Stimulated activated memory B cell treated with anti-CD40 and anti-IgM and Interleukin-4, amounts not matched to agents 10 μg/mL and 1 μg/mL and 100 μg/mL, for 72 hours (primary cell): ENCODE measurements at regions not wholly inside any gene's neighbourhood (a gene's known extent, or its start where the extent isn't known, plus 50 kb on each side); places are given as distances from the start of the nearest gene placed in this dataset.
"Not testable (repeated sequence)": the region's sequence is repeated elsewhere in the genome, so short reads cannot be mapped to it uniquely, and the experiment has no call there.

ENCODE experiments used
- ATAC-seq: fragments of 150-1000 bp; cut with Tn5 transposase; 2 replicates; pipeline ENCODE4 v1.10.0; 2021
- H3K27ac Mint-ChIP-seq: one replicate; pipeline ENCODE4 v1.8.0; 2022; ENCODE audit warnings: mild to moderate bottlenecking, mixed read lengths
- H3K27me3 Mint-ChIP-seq: one replicate; pipeline ENCODE4 v1.8.0; 2022; ENCODE audit warnings: mixed read lengths
- H3K36me3 Mint-ChIP-seq: one replicate; pipeline ENCODE4 v1.8.0; 2022; ENCODE audit warnings: mixed read lengths
- H3K4me1 Mint-ChIP-seq: one replicate; pipeline ENCODE4 v1.8.0; 2022; ENCODE audit warnings: mixed read lengths
- H3K4me3 Mint-ChIP-seq: one replicate; pipeline ENCODE4 v1.8.0; 2022; ENCODE audit warnings: mild to moderate bottlenecking, moderate library complexity, mixed read lengths
- H3K9me3 Mint-ChIP-seq: one replicate; pipeline ENCODE4 v1.8.0; 2022; ENCODE audit warnings: mixed read lengths

DNA sequence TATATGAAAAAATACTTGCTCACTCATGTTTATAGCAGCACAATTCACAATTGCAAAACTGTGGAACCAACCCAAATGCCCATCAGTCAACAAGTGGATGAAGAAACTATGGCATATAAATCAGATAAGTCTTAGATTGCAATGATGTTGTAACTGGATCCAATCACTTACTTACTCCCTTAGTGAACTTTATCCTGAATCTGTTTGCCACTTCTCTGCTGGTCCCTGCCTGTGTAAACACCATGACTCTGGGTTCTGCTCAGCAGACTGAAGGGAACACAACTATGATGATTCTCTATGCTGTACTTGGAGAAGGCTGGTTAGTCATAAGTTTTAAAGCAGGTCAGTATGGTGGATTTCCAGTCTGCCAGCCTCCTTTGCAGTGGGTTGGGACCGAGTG is 391.2 kb downstream of the RWDD3 start:
- Mint-ChIP-seq H3K27me3 (no peaks in the 10 kb centered on the region), H3K4me1 (no peaks in the 10 kb centered on the region), H3K9me3 (peaks cover 11% of the 10 kb centered on the region), H3K4me3 (no peak overlapping the region), H3K27ac (no peak overlapping the region), H3K36me3 (no peaks in the 10 kb centered on the region)
- ATAC-seq, result no peak

DNA sequence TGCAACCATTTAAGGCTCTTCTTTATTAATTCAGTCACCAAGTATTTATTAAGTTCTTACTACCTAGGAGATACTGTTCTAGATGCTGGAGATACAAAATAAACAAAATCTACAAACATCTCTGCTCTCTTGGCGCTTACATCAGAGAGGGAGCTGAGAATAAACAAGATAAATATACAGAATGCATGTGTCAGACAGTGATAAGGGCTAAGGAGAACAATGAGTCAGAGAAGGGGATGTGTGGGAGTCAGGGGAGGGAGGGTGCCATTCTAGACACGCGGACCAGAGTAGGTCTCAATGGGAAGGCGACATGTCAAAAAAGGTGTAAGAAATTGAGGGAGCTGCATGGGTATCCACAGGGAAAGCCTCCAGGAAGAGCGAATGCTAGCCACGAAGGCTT is 393.2 kb downstream of the RWDD3 start:
- Mint-ChIP-seq H3K9me3 (peaks cover 11% of the 10 kb centered on the region), H3K4me1 (no peaks in the 10 kb centered on the region), H3K27ac (no peak overlapping the region), H3K36me3 (no peaks in the 10 kb centered on the region), H3K4me3 (no peak overlapping the region), H3K27me3 (no peaks in the 10 kb centered on the region)
- no peak for ATAC-seq

DNA sequence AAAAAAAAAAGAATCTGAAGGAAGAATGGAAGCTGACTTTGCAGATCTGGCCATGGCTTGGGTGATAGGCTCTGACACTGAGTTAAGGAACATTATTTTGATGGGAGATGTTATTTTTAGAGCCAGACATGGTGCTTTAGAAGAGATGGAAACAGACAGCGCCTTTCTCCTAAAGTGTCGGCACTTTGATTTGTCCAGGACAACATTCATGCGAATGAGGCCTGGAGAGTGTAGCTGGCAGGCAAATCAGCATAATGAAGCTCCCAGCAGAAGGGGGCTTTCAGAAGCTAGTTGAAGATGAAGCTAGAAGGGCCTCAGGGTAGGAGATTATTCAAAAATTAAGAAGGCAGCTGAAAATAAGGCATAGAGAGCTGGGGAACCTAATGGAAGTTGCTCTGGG is 397.7 kb downstream of the RWDD3 start:
- Mint-ChIP-seq H3K9me3 (peaks cover 11% of the 10 kb centered on the region), H3K36me3 (no peaks in the 10 kb centered on the region), H3K27ac (no peak overlapping the region), H3K4me3 (no peak overlapping the region), H3K4me1 (no peaks in the 10 kb centered on the region), H3K27me3 (no peaks in the 10 kb centered on the region)
- ATAC-seq, result no peak

DNA sequence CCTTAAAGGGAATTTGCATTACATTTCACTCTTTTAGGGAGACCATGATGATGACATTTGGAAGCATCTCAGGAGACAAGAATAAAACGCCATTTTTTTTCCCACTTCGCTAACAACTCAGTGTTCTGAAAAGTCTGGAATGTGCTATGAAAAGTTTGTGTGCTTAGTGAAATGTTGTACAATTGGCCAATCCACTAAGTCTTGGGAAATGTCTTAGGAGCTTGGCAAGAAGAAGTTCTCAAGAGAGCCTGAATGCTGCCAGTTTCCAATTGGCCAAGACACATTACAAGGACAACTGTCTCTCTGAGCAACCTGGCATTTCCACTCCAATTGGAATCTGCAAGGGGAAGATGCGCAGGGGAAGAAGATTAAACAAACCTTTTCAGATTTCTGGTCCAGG is 401.8 kb downstream of the RWDD3 start:
- H3K9me3 Mint-ChIP-seq, result no peaks in the 10 kb centered on the region
- no peaks in the 10 kb centered on the region for H3K27me3 Mint-ChIP-seq
- no peak overlapping the region for H3K27ac Mint-ChIP-seq
- H3K36me3 Mint-ChIP-seq, result no peaks in the 10 kb centered on the region
- no peak overlapping the region for H3K4me3 Mint-ChIP-seq
- no peaks in the 10 kb centered on the region for H3K4me1 Mint-ChIP-seq
- no peak for ATAC-seq

DNA sequence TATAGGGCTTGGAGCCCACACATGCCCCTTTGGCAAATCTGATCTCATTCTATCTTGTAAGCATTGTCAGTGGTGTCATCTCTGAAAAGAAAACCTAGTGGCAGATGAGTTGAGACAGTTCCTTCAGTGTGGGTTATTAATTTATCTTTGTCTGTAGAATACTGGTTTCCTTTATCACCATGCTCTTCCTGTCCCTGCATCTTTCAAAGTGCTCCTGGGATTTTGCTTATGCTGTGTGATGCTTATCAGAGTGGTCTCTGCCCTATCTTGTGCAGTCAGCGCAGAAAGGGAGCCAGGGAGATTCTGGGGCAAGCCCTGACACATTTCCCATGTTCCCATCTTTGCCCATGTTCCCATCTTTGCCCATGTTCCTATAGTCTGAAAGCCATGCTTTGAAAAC is 402.9 kb downstream of the RWDD3 start:
- Mint-ChIP-seq H3K9me3 (no peaks in the 10 kb centered on the region), H3K27me3 (no peaks in the 10 kb centered on the region), H3K27ac (no peak overlapping the region), H3K36me3 (no peaks in the 10 kb centered on the region), H3K4me3 (no peak overlapping the region), H3K4me1 (no peaks in the 10 kb centered on the region)
- no peak for ATAC-seq

DNA sequence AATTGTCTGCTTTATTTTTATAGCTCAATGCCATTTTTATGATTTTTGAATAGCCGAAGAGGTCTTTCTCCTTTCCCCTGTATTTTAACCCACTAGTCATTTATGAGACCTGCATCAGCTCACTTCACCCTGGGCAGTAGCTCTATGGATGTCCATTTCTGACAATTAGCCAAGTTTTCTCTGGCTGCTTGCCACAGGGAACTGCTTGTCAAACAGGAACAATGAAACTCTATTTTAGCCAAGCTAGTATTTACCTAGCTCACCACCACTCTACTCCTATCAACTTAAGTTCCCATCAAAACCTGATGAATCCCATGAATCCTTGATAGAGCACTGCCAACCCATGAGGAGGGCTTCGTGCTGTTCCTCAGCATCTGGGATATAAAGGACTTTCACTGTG is 406.7 kb downstream of the RWDD3 start:
- Mint-ChIP-seq H3K27me3 (no peaks in the 10 kb centered on the region), H3K4me1 (no peaks in the 10 kb centered on the region), H3K9me3 (no peaks in the 10 kb centered on the region), H3K27ac (no peak overlapping the region), H3K4me3 (no peak overlapping the region), H3K36me3 (no peaks in the 10 kb centered on the region)
- no peak for ATAC-seq

DNA sequence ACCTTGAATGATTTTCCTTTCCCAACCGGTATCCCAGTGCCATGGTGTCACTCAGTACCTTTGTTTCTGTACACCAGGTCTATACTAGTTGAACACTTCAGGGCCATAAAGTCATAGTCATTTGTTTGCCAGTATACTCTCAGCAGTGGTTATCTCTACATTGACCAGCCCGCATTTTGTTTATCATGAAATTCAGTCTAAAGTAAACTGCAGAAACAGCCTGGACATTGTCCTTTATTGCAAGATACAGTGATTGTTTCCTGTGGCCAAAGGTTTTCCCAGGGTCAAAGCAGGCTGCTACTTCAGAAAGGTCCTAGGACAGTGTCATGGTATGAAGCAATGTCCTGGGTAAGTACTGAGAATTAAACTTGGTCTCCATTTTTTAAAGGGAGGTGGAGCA is 407.4 kb downstream of the RWDD3 start:
- H3K4me1 Mint-ChIP-seq, result no peaks in the 10 kb centered on the region
- ATAC-seq, result no peak
- H3K27me3 Mint-ChIP-seq, result no peaks in the 10 kb centered on the region
- H3K36me3 Mint-ChIP-seq, result no peaks in the 10 kb centered on the region
- H3K27ac Mint-ChIP-seq, result no peak overlapping the region
- H3K9me3 Mint-ChIP-seq, result no peaks in the 10 kb centered on the region
- H3K4me3 Mint-ChIP-seq, result no peak overlapping the region

DNA sequence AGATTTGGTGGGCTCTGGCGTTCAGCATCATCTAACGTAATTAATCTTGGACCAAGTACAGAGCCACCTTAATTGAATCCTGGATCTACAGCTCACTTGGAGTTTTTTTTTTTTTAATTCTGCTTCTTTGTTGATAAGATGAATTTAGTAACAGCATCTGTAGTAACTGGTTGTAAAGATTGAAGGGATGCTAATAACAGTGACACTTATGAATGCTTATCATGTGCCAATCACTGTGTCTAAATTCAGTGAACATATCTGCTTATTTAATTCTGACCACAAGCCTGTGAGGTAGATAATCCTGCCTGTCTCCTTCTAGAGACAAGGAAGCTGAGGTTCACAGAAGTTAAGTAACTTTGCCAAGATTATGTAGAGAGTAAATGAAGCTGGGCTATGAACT is 408.0 kb downstream of the RWDD3 start:
- Mint-ChIP-seq H3K4me1 (no peaks in the 10 kb centered on the region), H3K36me3 (no peaks in the 10 kb centered on the region), H3K9me3 (peaks cover 6% of the 10 kb centered on the region), H3K27ac (no peak overlapping the region), H3K4me3 (no peak overlapping the region), H3K27me3 (no peaks in the 10 kb centered on the region)
- ATAC-seq, result no peak

DNA sequence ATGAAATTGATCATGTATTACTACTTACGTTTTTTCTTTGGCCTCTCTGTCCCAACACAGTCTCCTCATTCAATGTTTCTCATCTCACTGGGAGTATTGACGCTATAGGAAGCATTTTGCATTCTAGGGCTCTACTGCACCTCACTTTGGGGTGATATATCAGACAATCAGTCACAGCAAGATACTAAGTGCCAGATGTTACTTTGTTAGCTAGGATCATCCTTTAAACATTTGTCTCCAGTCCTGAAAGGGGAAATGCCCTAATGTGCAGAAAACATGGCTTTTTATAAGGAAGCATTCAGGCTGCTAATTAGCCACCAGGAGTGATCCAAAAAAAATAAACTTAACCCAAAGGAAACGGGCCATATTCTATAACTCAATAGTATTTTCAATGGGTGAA is 409.1 kb downstream of the RWDD3 start:
- H3K9me3 Mint-ChIP-seq, result peaks cover 7% of the 10 kb centered on the region
- no peak overlapping the region for H3K27ac Mint-ChIP-seq
- no peaks in the 10 kb centered on the region for H3K36me3 Mint-ChIP-seq
- H3K27me3 Mint-ChIP-seq, result no peaks in the 10 kb centered on the region
- H3K4me1 Mint-ChIP-seq, result no peaks in the 10 kb centered on the region
- H3K4me3 Mint-ChIP-seq, result no peak overlapping the region
- no peak for ATAC-seq

DNA sequence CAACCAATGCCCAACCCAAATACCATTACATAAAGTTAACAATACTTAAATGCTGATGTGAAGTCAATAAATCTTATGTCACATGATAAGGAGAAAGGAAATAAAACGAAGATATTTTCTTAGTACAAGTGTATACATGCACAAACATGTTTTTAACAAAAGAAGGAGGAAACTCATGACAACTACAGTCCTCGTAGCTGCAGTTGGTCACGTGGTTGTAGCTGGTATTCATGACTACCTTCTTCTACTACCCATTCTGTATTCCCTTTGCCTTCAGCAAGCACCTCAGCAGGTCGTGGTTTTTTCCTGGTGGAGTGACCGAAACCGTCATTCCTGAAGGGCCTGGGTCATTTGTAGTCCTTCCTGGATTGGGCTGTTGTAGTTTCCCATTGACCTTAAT is 411.1 kb downstream of the RWDD3 start:
- H3K27ac Mint-ChIP-seq, H3K4me1 Mint-ChIP-seq, H3K27me3 Mint-ChIP-seq, H3K4me3 Mint-ChIP-seq, H3K36me3 Mint-ChIP-seq, H3K9me3 Mint-ChIP-seq, ATAC-seq: not testable (repeated sequence)

DNA sequence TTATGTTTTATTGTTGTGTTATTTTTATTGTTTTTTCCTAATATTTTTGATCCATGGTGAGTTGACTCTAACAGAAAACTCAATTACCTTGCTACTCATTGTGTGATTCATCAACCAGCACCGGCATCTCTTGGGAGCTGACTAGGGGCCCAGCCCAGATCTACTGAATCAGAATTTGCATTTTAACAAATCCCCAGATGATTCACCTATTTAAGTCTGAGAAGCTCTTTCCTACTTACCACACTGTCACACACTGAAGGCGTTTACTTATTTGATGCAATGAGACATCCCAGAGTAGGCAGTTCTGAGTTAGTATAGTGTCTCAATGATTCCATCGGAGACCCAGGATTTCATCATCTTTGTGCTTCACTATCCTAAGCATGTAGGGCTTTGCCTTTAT is 416.6 kb downstream of the RWDD3 start:
- Mint-ChIP-seq H3K36me3 (no peaks in the 10 kb centered on the region), H3K4me3 (no peak overlapping the region)
- ATAC-seq, result no peak

DNA sequence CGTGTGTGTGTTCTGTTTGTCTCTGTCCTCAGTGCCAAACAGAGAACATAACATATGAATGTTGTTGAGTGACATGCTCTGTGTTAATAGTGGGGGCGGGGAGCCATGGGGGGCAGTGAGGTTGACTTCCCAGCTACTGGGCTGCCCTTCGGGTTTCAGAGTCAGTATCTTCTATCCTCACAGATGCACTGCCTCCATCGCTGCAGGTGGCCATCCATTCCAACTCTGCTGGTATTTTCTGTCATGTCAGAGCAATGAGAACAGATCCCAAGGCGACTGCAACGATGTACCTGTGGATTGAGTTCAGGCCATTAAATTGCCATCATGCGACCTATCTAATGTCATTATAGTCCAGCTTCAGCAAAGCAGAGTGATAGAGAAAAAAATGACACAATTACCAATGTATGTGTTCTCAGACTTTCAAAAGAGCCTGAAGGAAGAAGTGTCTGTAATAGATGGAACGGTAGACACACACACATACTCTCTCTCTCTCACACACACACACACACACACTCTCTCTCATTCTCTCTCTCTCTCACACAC is 418.5 kb downstream of the RWDD3 start:
- no peaks in the 10 kb centered on the region for H3K27me3 Mint-ChIP-seq
- H3K36me3 Mint-ChIP-seq, result no peaks in the 10 kb centered on the region
- no peaks in the 10 kb centered on the region for H3K4me1 Mint-ChIP-seq
- H3K27ac Mint-ChIP-seq, result no peak overlapping the region
- no peak for ATAC-seq
- no peak overlapping the region for H3K4me3 Mint-ChIP-seq
- H3K9me3 Mint-ChIP-seq, result no peaks in the 10 kb centered on the region

More for the DNA sequence above, 416.6 kb downstream of the RWDD3 start:
- Mint-ChIP-seq H3K4me1 (no peaks in the 10 kb centered on the region), H3K27ac (no peak overlapping the region), H3K27me3 (no peaks in the 10 kb centered on the region), H3K9me3 (peaks cover 7% of the 10 kb centered on the region)

DNA sequence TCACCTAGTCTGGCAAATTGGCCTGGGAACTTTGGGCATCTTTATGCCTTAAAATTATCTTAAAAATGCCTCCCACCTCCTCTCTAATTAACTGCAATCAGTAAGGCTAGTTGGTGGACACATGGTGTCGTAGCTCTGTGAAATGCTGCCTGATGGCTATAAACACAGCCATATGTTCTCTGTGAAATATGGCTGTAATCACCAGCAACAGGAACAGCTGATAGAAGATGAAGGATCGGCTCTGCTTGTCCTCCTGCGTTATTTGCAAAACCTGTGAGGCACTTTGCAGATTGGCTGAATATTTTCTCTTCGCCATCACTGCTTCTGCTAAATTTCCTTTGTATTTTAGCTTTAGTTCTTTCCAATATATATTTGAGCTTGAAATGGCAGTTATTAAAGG is 419.6 kb downstream of the RWDD3 start:
- H3K27ac Mint-ChIP-seq, result no peak overlapping the region
- H3K9me3 Mint-ChIP-seq, result peaks cover 2% of the 10 kb centered on the region
- ATAC-seq, result no peak
- no peaks in the 10 kb centered on the region for H3K4me1 Mint-ChIP-seq
- H3K4me3 Mint-ChIP-seq, result no peak overlapping the region
- no peaks in the 10 kb centered on the region for H3K27me3 Mint-ChIP-seq
- H3K36me3 Mint-ChIP-seq, result no peaks in the 10 kb centered on the region

DNA sequence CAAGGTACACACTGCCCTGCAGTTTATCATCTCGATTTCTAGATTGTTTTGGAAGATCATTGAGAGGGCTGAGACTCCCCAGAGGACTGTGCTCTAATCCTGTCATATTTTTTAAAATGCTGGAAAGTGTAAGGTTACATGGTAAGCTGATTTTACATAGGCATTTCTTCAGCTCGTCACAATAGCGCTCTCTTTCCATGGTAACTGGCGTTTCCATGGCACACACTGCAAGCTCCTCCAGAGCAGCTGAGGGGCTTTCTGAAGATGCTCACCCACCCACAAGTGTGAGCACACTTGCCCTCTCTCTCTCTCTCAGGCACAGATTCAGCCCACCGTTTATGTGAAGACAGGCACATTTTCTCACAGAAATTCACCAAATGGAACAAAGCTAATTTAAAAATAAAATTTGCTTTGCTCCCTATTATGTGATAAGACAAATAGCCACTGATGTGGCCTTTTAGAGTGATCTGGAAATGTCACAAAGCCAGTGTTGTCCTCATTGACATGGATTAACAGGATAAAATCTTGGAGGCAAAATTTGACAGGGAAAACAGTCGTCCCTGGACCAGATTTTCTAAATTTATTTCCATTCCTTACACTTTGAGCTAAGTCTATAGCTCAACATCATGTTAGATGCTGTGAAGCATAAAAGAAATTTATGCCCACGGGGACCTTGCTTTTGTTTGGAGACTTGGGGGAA is 421.5 kb downstream of the RWDD3 start:
- H3K36me3 Mint-ChIP-seq, result no peaks in the 10 kb centered on the region
- no peaks in the 10 kb centered on the region for H3K4me1 Mint-ChIP-seq
- H3K4me3 Mint-ChIP-seq, result no peak overlapping the region
- H3K27me3 Mint-ChIP-seq, result no peaks in the 10 kb centered on the region
- ATAC-seq, result no peak
- H3K27ac Mint-ChIP-seq, result no peak overlapping the region
- H3K9me3 Mint-ChIP-seq, result peaks cover 2% of the 10 kb centered on the region

DNA sequence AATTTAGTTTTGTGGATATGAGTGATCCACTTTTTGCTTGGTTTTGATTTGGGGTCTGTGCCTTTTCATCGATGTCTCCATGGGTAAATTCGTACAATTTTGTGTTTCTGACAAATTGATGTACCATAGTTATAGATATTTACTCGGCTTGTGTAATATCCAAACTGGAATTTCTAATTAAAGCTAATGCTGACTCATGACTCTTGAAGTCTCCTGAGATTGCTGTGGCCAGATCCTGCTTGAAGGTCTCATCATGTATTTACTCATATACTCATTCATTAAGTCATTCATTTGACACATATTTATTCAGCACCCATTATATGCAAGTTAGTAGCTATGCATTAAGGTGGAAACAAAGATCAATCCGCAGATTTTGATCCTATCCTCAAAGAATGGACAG is 423.2 kb downstream of the RWDD3 start:
- Mint-ChIP-seq H3K9me3 (peaks cover 2% of the 10 kb centered on the region), H3K27ac (no peak overlapping the region), H3K4me1 (no peaks in the 10 kb centered on the region), H3K27me3 (no peaks in the 10 kb centered on the region), H3K36me3 (no peaks in the 10 kb centered on the region), H3K4me3 (no peak overlapping the region)
- no peak for ATAC-seq

DNA sequence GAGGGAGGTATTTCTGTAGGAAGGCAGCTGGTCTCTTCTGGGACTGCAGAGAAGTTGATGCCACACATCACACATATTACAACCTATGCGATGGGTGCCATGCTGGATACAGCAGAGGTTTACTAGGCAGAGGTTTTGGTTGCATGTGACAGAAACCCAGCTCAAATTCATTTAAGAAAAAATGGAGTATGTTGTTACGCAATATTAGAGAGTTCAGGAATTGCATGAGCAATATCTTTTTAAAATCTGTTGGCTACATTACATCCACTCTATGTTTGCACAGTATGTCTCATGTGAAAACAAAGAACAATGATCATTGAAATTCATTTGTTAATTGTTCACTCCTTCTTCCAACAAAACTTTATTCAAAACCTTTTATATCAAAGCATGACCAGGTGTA is 425.2 kb downstream of the RWDD3 start:
- H3K4me1 Mint-ChIP-seq, result no peaks in the 10 kb centered on the region
- H3K27ac Mint-ChIP-seq, result no peak overlapping the region
- peaks cover 6% of the 10 kb centered on the region for H3K9me3 Mint-ChIP-seq
- no peak overlapping the region for H3K4me3 Mint-ChIP-seq
- no peaks in the 10 kb centered on the region for H3K27me3 Mint-ChIP-seq
- H3K36me3 Mint-ChIP-seq, result no peaks in the 10 kb centered on the region
- ATAC-seq, result no peak

DNA sequence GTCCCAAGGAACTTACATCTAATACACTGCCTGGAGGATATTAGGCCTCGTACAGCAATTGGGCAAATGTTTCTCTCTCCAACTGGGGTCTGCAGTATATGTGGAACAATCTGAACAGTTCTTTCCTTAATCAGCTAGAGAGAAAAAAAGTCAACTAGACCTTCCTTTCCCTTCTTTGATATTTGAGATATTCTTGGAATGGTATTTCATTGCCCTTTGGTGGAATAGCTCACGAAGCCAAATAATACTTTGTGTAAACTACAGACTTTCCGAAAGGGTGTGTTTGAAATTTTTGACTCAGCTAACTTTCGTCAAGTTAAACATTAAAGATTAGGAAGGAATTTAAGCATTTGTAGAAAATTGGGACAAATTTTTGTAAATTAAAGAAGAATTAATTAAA is 425.6 kb downstream of the RWDD3 start:
- Mint-ChIP-seq H3K27me3 (no peaks in the 10 kb centered on the region), H3K27ac (no peak overlapping the region), H3K4me3 (no peak overlapping the region), H3K9me3 (peaks cover 6% of the 10 kb centered on the region), H3K4me1 (no peaks in the 10 kb centered on the region), H3K36me3 (no peaks in the 10 kb centered on the region)
- ATAC-seq, result no peak
